HG03460 (cell line): ENCODE measurements at regions not wholly inside any gene's neighbourhood (a gene's known extent, or its start where the extent isn't known, plus 50 kb on each side); places are given as distances from the start of the nearest gene placed in this dataset.
"Not testable (repeated sequence)": the region's sequence is repeated elsewhere in the genome, so short reads cannot be mapped to it uniquely, and the experiment has no call there.

Source experiments
- ATAC-seq: cut with Tn5 transposase; IDR thresholded peaks from one replicate; pipeline ENCODE4 v1.9.1; 2021; ENCODE audit not compliant: unreplicated experiment

DNA sequence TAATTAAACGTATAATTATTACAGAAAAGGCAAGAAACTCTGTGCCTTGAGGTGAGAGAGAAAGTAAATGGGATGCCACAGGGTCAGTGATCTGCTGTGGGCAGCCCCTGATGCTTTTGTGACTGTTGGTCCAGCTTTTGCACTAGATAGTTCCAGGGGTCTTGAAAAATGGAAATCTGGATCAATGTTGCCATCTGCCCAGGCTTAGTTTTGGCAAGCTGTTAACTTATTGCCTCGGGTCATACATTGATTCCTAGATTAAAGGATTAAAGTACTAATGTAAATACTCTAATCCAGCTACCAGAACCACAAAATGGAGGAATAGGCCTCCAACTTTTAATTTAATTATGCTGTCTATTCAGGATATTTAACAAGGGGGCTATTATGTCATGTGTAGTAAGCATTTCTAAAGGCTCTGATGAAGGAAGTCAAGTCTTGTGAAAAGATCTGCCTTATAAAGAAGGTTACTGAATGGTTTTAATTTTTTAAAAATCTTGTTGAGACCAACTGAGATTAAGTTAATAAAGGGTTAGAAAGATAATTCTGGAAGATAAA is 376.0 kb upstream of the HS3ST5 start:
- no peak for ATAC-seq

DNA sequence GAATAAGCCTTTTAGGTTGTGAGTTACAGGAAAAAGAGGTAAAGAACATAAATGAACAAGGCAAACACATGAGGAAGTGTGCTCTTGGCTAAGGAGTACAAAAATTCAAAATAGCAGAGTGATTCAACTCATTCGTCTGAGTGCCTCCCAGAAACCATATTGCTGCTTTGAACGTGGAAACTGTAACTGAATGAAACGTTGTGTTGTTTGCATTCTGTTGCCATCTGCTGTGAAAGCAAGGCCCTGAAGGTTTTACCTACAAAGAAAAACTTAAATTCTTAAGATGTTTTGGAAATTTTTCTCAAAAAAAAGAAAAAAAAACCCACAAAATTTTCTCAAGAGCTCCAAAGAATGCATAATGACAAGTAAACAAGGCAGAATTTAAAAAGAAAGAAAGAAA is 375.4 kb upstream of the HS3ST5 start:
- ATAC-seq = no peak

DNA sequence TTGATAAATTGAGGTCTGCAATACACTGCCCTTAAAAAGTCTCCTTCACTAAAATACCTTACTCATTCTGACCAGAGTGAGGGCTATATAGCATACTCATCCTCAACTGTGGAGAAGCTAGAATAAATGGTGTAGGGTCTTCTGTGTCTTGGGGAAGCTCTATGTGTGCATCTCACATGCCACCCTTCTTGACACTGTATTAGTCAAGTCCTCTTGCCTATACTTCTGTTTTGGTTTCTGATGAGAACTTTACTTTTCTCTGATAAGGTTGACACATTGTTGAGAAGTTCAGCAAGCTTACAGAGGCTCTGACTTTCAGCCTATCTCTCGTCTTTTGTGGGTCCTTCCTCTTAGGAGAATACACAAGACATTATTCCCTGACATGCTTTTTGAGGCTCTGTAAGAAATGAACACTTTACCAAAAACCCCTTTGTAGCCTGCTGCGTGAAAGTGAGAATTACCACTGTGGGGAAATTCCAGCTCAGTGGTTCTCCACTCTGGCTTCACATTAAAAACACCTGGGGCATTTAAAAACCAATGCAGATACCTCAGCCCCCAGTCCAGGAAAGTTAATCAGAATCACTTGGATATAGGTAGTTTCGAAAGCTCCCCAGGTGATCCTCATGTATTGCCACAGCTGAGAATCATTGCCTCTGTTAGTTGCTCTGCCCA is 372.1 kb upstream of the HS3ST5 start:
- peak; percentile 48 for ATAC-seq

DNA sequence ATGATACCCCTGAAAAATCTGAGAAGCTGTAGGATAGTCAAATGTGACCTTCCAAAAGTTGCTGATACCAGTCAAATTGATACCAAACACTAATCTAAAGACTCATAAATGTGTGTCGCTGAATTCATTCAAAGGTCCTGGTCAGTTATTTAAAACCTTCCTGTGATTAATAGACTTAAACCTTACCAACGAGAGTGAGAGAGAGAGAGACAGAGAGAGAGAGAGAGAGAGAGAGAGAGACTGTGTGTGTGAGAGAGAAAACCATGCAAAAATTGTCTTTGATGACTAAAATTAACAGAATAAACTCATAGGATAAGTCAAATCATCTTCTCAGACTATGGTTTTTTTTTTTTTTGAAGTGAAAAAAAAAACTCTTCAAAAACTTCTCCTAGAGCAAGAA is 370.9 kb upstream of the HS3ST5 start:
- no peak for ATAC-seq

DNA sequence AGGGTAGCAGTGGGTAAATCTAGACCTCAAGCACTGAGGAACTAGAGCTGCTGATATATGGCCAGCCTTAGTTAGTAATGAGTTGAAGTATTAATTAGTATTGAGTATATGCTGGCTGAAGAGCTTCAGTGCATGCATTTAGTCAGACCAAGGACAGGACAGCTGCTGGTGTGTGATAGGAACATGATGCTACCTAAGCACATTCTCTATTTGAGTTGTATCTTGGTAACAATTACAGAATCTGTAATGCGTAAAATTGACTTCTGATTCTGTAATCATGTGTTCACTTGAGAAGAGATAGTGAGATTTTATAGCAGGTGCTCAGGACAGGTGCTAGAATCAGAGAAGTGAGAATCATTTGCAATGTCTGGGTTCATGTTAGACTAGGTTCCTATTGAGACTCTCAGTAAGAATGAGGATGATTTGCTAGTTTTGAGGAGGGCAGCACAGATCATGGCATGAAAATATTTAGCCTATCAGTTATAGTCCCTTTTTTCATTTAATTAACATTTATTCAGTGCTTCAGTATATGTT is 369.4 kb upstream of the HS3ST5 start:
- ATAC-seq = no peak

DNA sequence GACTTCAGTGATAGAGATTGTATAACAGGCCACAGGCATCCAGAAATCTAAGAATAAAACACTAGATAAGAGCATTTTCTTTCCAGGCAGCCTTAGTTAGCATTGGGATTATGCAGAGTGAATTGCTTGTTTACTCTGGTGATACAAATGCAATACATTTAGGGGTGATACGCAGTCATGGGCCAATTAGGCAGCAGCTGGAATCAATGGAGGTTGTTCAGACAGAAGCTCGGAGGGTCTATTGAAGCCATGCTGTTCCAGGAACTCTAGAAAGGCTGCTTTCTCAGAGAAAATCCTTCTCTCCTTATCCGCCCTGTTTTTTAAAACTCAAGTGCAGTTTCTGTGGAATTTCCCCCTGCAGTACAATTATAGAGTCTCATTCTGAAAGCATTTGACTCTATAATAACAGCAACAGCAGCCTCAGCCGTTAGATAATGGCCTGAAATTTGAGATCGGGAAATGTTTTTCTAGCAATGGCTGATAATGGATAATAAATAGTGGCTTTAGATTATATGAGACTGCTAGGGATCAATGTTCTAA is 364.3 kb upstream of the HS3ST5 start:
- ATAC-seq = no peak

DNA sequence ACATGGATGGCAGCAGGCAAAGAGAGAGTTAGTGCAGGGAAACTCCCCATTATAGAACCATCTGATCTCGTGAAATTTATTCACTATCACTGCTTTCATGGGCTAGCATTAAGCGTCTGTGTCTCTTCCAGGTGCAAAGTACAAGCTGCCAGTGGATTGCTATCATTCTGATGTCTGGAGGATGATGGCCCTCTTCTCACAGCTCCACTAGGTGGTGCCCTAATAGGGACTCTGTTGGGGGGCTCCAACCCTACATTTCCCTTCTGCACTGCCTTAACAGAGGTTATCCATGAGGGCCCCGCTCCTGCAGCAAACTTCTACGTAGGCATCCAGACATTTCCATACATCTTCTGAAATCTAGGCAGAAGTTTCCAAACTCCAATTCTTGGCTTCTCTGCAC is 347.8 kb upstream of the HS3ST5 start:
- no peak for ATAC-seq

DNA sequence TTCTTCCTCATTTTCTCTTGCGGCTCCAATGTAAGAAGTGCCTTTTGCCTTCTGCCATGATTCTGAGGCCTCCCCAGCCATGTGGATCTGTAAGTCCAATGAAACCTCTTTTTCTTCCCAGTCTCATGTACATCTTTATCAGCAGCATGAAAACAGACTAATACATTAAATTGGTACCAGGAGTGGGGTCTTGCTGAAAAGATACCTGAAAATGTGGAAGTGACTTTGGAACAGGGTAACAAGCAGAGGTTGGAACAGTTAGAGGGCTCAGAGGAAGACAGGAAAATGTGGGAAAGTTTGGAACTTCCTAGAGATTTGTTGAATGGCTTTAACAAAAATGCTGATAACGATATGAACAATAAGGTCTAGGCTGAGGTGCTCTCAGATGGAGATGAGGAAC is 316.7 kb upstream of the HS3ST5 start:
- ATAC-seq = no peak

DNA sequence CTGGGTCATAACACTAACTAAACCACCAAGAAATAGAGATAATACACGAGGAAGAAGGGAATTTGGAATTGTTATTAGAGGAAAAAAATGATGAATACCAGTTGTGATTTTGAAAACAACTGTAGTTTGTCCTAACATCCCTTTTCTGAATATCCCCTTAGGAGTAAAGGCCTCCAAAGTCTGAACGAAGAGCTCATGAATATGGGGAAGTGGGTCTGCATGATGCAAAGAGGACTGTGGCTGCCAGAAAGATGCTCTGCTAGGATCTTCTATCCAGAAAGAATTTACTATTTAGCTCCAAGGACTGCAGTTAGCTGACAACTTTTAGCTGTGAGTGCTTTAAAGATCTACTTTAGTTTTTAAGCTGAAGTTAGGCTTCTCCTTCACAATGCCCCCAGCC is 308.8 kb upstream of the HS3ST5 start:
- no peak for ATAC-seq

DNA sequence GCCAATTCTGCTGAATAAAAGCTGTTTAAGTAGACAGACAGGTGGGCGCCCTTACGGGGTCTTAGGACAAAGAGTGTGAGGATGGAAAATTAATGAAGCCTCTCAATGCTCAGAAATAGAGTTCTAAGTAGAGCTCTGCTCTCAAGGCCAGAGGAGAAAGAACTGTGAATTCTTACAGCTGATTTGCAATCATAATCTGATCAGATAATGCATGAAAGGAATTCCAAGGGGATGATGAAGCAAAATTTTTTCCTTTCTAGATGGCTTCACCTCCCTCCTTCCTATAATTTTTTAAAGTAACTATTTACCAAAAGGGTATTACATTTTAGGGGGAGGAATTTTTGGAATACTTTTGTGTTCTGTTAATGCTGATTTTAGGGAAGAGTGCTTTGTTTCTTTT is 308.1 kb upstream of the HS3ST5 start:
- ATAC-seq = no peak

DNA sequence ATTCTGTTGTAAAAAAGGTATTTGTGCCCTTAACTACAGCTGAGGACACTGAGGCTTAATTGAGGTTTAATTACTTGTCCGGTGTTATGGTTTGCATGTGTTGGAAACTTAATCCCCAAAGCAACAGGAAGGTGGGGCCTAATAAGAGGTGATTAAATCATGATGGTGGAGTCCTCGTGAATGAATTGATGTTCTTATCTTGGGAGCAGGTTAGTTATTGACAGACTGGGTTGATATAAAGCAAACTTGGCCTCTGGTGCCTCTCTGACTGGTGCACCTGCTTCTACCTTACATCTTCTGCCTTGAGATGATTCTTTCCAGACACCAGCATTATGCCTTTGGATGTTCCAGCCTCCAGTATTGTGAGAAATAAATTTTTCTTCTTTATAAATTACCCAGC is 306.5 kb upstream of the HS3ST5 start:
- no peak for ATAC-seq

DNA sequence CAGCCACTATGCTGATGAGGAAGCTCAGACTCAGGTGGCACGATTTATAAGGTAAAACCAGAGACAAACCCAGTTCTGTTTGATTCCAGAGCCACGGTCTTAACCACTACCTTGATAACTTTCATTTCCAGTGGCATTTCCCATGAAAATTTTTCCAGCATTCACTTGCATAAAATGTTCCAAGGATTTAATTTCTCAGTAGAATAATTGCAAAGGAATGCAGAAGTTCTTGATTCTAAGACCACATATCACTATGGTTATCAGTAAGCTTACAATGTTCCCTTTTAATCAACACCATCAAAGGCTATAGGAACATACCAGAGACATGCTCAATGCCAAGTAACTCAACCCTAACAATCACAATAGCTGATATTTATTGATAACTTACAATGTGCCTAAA is 306.0 kb upstream of the HS3ST5 start:
- no peak for ATAC-seq

DNA sequence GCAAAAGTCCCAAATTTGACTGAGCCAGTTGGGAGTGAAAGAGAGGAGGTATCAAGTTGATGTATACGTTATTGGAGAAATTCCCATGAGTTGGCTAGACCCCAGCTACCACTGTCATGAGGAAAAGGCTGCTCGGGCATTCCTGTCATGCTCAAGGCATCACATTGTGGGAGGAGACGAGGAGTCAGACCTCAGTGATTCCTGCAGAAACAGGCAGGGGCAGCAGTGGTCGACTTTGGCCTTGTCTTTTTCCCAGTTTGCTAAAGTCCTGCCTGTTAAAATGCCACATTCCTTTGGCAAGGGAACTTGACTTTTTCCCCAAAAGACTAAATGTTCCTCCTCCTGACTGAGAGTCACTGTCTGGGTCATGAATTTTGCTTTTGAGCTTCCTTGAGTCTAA is 295.5 kb upstream of the HS3ST5 start:
- no peak for ATAC-seq

DNA sequence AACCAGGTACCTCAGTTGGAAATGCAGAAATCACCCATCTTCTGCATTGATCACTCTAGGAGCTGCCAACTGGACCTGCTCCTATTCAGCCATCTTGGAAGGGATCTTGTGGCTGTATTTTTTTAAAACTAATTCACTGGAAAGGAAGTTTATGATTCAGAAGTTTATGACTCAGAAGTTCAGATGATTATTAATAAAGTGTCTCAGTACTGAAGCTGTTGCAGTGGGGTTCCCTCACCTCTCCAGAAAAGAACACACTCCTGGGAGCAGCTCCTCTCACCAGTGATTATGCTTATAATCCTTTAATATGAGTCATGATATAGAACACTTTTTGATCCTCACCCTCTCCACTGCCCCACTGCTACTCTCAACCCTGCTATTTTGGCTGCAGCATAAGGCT is 291.2 kb upstream of the HS3ST5 start:
- no peak for ATAC-seq

DNA sequence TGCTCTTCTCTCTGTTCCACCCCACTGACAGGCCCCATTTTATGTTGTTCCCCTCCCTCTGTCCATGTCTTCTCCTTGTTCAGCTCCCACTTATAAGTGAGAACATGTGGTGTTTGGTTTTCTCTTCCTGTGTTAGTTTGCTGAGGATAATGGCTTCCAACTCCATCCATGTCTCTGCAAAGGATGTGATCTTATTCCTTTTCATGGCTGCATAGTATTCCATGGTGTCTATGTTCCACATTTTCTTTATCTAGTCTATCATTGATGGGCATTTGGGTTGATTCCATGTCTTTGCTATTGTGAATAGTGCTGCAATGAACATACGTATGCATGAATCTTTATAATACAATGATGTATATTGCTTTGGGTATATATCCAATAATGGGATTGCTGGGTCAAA is 283.4 kb upstream of the HS3ST5 start:
- ATAC-seq = not testable (repeated sequence)

DNA sequence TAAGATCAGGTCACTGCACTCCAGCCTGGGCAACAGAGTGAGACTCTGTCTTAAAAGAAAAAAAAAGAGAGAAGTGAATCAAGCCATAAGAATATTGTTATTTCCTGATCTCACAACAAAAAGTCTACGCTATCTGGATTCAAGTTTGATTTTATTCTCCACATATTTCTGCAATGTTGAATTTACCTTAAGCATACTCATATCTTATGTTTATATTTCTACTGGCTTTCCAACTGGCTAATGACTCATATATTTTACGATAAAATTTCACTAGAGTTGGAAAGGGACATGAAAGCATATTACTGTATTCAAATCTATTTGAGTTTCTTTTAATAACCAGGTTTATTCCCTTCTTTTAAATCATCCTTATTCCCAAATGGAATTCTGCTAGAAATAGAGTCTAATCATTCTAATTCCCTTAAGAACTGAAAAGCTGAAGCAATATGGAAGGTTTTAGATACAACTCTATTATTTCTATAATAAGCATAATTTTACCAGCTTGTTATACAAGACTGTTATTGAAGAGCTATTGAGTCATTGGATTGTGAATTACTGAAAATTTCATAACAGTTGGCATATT is 276.9 kb upstream of the HS3ST5 start:
- no peak for ATAC-seq

DNA sequence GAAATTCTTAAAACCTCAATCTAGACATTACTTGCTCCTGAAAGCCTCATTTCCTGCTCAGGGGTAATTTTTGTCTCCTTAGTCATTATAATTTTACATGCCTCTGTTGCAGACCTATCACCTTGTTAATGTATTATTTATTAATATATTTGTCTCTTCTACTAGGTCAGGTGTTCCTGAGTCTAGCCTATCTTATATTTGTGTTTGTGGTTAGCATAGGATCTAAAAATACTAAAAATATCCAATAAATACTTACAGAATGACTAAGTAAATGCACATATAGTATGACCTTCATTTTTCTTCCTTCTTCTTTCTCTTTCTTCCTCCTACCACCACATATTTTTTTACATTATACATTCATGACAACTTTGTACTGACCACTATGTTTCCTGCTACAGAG is 268.9 kb upstream of the HS3ST5 start:
- no peak for ATAC-seq

DNA sequence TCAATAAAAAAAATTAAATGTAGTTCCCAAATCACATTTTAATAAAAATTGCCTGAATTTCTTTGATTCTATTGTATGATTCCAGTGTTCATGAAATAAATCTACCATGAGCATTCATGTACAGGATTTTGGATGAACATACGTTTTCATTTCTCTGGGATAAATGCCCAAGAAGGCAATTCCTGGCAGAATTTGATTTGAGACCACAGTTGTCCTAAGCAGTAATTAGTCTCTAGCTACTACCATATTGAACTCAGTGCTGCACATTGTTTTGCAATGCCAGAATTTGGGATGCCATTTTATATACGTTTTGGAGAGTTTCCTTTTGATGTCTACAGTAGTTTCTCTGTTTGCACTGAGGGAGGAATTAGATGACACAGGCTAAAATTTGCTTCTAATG is 265.3 kb upstream of the HS3ST5 start:
- ATAC-seq = no peak

DNA sequence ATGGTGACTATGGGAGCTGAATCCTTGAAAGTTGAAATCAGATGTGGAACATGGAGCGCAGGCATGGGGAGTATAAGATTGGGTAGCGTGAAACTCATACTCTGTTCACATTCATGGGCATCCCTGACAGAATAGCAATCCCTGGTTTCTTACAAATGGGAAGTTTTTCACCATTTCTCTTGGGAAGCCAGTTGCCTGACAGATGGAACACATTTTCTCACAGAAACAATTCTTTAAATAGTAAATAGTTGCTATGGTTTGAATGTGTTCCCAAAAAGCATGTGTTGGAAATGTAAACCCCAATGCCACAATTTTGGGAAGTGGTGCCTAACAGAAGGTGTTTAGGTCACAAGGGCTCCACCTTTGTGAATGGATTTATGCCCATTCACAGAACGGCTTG is 262.8 kb upstream of the HS3ST5 start:
- no peak for ATAC-seq

DNA sequence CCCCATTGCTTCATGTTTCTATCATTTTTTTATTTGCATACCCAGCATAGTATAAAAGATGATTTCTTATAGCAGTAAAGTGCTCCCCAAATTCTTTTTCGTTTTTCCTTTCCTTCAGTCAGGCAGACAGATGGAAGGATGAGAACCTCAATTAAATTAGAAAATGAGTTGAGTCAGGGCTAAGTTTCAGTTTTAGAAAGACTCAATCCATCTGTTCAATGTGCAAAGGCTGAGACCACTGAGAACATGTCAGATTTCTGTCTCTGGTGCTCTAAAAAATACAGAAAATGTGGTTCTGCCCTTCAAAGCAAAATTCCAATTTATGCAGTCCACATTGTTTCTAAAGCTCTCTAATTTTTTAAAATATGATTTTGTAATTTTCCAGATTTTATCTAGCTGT is 257.6 kb upstream of the HS3ST5 start:
- ATAC-seq = no peak

DNA sequence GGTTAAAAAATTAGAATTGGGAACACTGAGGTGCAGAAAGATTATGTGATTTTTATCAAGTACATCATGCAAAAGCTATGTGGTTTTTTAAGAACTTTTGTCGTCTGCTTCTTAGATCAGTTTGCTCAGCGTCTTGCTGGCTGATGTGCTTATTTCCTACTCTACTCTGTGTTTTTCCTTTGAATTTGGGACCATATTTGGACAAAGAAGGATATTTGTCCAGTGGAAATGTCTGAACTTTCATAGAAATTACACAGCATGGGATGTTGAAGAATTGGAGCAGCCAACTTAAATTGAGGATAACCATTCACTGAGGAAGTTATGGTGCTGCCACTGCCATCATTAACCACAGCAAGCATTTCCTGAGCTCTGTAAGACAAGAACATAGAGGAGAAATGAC is 252.8 kb upstream of the HS3ST5 start:
- no peak for ATAC-seq

DNA sequence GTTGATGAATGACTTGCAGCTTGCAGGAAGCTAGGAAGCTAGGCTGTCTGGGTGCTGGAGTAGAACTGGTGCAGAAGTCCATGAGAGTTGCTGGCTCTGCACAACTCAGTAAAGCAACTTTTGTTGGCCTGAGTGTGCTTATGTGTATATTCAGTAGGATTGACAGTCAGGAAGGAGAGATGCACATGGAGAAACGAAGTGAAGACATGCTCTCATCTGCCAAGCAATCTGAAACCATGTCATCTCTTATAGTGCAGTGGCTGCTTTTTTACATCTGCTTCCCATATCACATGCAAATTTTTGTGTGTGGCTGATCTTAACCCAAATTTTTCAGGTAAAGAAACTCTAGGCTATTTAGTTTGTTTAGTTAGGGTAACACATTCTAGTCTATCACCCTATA is 252.4 kb upstream of the HS3ST5 start:
- ATAC-seq = no peak
